ENCODE measurements at regions not wholly inside any gene's neighbourhood (a gene's known extent, or its start where the extent isn't known, plus 50 kb on each side); places are given as distances from the start of the nearest gene placed in this dataset.

DNA sequence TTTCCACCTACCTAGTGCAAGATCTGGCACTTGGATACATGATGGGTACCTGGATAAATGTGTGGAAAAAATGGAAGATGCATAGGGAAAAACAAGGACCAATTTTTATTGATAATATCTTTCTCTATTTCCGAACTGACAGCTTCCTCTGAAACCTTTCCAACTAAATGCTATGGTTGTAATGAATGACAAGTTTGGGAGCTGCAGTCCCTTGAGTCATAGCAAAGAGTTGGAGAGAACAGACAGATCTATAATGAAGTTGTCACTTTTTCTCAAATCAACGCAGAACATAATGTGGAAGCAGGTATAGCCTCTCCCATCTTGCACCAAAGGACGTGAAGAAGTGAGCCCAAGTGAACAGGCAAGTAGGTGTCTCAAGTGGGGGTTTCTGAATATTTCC, 296.5 kb upstream of the KAZN start:
- no peak overlapping the region for H3K27ac Mint-ChIP-seq
- WGBS (ENCODE audit: insufficient coverage) = no CpG with 5 or more reads among the region's 3 CpGs

DNA sequence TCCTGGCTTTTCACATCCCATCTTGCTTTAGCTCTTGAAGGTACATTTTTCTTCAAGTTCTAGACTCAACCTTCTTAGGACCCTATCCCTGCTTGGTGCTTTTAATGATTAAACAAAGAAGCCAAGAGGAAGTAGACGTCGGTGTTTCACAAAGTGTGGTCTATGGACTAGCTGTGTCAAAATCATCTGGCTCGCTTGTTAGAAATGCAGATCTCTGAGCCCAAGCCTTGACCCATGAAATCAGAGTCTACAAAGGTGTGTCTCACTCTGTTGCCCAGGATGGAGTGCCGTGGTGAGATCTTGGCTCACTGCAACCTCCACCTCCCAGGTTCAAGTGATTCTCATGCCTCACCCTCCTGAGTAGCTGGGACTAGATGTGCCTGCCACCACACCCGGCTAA, 295.5 kb upstream of the KAZN start:
- no peak for DNase-seq
- H3K4me1 Mint-ChIP-seq = no peaks in the 10 kb centered on the region
- Histone ChIP-seq H4K20me1 (ENCODE audit: insufficient read depth, low read length) (no peaks in the 10 kb centered on the region), H3K9ac (ENCODE audit: insufficient read depth, low read length, poor library complexity, severe bottlenecking) (no peak overlapping the region), H3K27me3 (ENCODE audit: control insufficient read depth in 2 of 2, insufficient read depth in 2 of 2, low read length in 2 of 2) (no peaks in the 10 kb centered on the region), H3K4me2 (replicated peaks; ENCODE audit: extremely low read depth, low read length, poor library complexity, severe bottlenecking) (no peak overlapping the region), H3K79me2 (ENCODE audit: insufficient read depth, low read length) (no peaks in the 10 kb centered on the region), H2AFZ (ENCODE audit: insufficient read depth, low read depth, low read length, poor library complexity, severe bottlenecking) (no peak overlapping the region), H3K4me3 (replicated peaks in 1 of 3; ENCODE audit: low read depth in 2 of 3, low read length in 3 of 3) (no peak overlapping the region), H3K9me3 (replicated peaks in 1 of 2; ENCODE audit: control insufficient read depth in 1 of 2, insufficient read depth in 1 of 2, low read length in 2 of 2) (no peaks in the 10 kb centered on the region), H3K4me1 (ENCODE audit: control insufficient read depth in 1 of 2, insufficient read depth in 2 of 2, low read length in 2 of 2) (no peaks in the 10 kb centered on the region), H3K27ac (ENCODE audit: low read depth in 1 of 2, low read length in 2 of 2) (no peak overlapping the region), H3K36me3 (replicated peaks in 1 of 2; ENCODE audit: control insufficient read depth in 1 of 2, insufficient read depth in 2 of 2, low read length in 2 of 2) (no peaks in the 10 kb centered on the region)
- no peak overlapping the region for H3K27ac Mint-ChIP-seq
- peaks cover 0 to 4% (median 0%) of the 10 kb centered on the region in 3 donors for H3K27me3 Mint-ChIP-seq (ENCODE audit: low read depth in 3 of 3)
- intact Hi-C loops (cut with micrococcal nuclease) = no loop called here
- peaks cover 0 to 4% (median 0%) of the 10 kb centered on the region in 7 donors for H3K9me3 Mint-ChIP-seq
- H3K4me3 Mint-ChIP-seq = no peak overlapping the region
- TF ChIP-seq, protein P1, sequence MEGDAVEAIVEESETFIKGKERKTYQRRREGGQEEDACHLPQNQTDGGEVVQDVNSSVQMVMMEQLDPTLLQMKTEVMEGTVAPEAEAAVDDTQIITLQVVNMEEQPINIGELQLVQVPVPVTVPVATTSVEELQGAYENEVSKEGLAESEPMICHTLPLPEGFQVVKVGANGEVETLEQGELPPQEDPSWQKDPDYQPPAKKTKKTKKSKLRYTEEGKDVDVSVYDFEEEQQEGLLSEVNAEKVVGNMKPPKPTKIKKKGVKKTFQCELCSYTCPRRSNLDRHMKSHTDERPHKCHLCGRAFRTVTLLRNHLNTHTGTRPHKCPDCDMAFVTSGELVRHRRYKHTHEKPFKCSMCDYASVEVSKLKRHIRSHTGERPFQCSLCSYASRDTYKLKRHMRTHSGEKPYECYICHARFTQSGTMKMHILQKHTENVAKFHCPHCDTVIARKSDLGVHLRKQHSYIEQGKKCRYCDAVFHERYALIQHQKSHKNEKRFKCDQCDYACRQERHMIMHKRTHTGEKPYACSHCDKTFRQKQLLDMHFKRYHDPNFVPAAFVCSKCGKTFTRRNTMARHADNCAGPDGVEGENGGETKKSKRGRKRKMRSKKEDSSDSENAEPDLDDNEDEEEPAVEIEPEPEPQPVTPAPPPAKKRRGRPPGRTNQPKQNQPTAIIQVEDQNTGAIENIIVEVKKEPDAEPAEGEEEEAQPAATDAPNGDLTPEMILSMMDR (IDR thresholded peaks at IDR 0.05) = no peak
- 74% methylated on average over 4 of the region's 5 CpGs for WGBS (ENCODE audit: insufficient coverage)
- no peaks in the 10 kb centered on the region for H3K36me3 Mint-ChIP-seq

More for the DNA sequence above, 296.5 kb upstream of the KAZN start:
- no peaks in the 10 kb centered on the region for H3K27me3 ChIP-seq (ENCODE audit: control insufficient read depth in 2 of 2, insufficient read depth in 2 of 2, low read length in 2 of 2)
- Mint-ChIP-seq H3K36me3 (no peaks in the 10 kb centered on the region), H3K27me3 (ENCODE audit: low read depth in 3 of 3) (peaks cover 0 to 4% (median 0%) of the 10 kb centered on the region in 3 donors), H3K4me3 (no peak overlapping the region), H3K9me3 (peaks cover 0 to 2% (median 0%) of the 10 kb centered on the region in 7 donors), H3K4me1 (no peaks in the 10 kb centered on the region)
- H3K36me3 ChIP-seq (replicated peaks in 1 of 2; ENCODE audit: control insufficient read depth in 1 of 2, insufficient read depth in 2 of 2, low read length in 2 of 2) = no peaks in the 10 kb centered on the region
- DNase-seq = no peak
- H4K20me1 ChIP-seq (ENCODE audit: insufficient read depth, low read length) = no peaks in the 10 kb centered on the region
- no peaks in the 10 kb centered on the region for H3K4me1 ChIP-seq (ENCODE audit: control insufficient read depth in 1 of 2, insufficient read depth in 2 of 2, low read length in 2 of 2)
- H3K9me3 ChIP-seq (replicated peaks in 1 of 2; ENCODE audit: control insufficient read depth in 1 of 2, insufficient read depth in 1 of 2, low read length in 2 of 2) = no peaks in the 10 kb centered on the region
- no peaks in the 10 kb centered on the region for H3K79me2 ChIP-seq (ENCODE audit: insufficient read depth, low read length)
- H3K27ac ChIP-seq (ENCODE audit: low read depth in 1 of 2, low read length in 2 of 2) = no peak overlapping the region
- TF ChIP-seq, protein P1 (IDR thresholded peaks at IDR 0.05) = no peak
- no peak overlapping the region for H3K4me3 ChIP-seq (replicated peaks in 1 of 3; ENCODE audit: low read depth in 2 of 3, low read length in 3 of 3)
- no peak overlapping the region for H3K4me2 ChIP-seq (replicated peaks; ENCODE audit: extremely low read depth, low read length, poor library complexity, severe bottlenecking)
- intact Hi-C loops (cut with micrococcal nuclease) = no loop called here
- no peak overlapping the region for H3K9ac ChIP-seq (ENCODE audit: insufficient read depth, low read length, poor library complexity, severe bottlenecking)
- H2AFZ ChIP-seq (ENCODE audit: insufficient read depth, low read depth, low read length, poor library complexity, severe bottlenecking) = no peak overlapping the region
